ENCODE measurements at regions not wholly inside any gene's neighbourhood (a gene's known extent, or its start where the extent isn't known, plus 50 kb on each side); places are given as distances from the start of the nearest gene placed in this dataset.

DNA sequence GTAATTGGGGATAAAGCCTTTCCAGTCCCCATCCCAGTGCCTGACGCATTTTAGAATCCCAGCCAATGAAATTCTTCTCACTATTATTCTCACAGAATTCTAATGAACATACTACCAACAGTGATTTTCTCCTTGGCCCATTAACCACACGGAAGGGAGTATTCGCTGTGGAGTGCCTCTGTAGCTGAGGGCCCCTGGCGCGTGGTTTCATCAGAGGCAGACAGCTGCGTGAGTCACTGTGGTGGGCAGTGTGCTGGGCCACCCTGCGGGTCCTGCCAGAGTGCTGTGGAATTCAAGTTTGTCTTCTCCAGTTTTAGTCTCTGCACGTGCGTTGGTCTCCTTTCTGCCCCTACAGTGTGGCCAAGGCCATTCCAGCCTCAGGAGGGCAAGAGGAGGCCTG lies 335.4 kb upstream of the FAT1 start:
- Mint-ChIP-seq H3K4me1 (no peaks in the 10 kb centered on the region), H3K4me3 (no peak overlapping the region), H3K27ac (no peak overlapping the region), H3K9me3 (peaks cover 17% of the 10 kb centered on the region), H3K36me3 (ENCODE audit: low read depth) (no peaks in the 10 kb centered on the region), H3K27me3 (no peaks in the 10 kb centered on the region)
- TF ChIP-seq, protein P1, sequence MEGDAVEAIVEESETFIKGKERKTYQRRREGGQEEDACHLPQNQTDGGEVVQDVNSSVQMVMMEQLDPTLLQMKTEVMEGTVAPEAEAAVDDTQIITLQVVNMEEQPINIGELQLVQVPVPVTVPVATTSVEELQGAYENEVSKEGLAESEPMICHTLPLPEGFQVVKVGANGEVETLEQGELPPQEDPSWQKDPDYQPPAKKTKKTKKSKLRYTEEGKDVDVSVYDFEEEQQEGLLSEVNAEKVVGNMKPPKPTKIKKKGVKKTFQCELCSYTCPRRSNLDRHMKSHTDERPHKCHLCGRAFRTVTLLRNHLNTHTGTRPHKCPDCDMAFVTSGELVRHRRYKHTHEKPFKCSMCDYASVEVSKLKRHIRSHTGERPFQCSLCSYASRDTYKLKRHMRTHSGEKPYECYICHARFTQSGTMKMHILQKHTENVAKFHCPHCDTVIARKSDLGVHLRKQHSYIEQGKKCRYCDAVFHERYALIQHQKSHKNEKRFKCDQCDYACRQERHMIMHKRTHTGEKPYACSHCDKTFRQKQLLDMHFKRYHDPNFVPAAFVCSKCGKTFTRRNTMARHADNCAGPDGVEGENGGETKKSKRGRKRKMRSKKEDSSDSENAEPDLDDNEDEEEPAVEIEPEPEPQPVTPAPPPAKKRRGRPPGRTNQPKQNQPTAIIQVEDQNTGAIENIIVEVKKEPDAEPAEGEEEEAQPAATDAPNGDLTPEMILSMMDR (IDR thresholded peaks at IDR 0.05) = no peak
- intact Hi-C loops (cut with micrococcal nuclease) = no loop called here
- ChIA-PET POLR2A (no interaction called here), CTCF (no interaction called here)
- DNase-seq = no peak
- no peak for ATAC-seq (ENCODE audit: low read depth)

- Mint-ChIP-seq H3K9me3 (peaks cover 17% of the 10 kb centered on the region), H3K36me3 (ENCODE audit: low read depth) (no peaks in the 10 kb centered on the region), H3K27ac (no peak overlapping the region), H3K4me1 (no peaks in the 10 kb centered on the region), H3K27me3 (no peaks in the 10 kb centered on the region), H3K4me3 (no peak overlapping the region)
- intact Hi-C loops (cut with micrococcal nuclease) = no loop called here
- POLR2A ChIA-PET = no interaction called here
- CTCF ChIA-PET = no interaction called here
- ATAC-seq (ENCODE audit: low read depth) = no peak
- TF ChIP-seq, protein P1 (IDR thresholded peaks at IDR 0.05) = no peak
- DNase-seq = no peak
Measured at GRCh38 chr4:187059895-187060294, 336.2 kb upstream of the FAT1 start.

DNA sequence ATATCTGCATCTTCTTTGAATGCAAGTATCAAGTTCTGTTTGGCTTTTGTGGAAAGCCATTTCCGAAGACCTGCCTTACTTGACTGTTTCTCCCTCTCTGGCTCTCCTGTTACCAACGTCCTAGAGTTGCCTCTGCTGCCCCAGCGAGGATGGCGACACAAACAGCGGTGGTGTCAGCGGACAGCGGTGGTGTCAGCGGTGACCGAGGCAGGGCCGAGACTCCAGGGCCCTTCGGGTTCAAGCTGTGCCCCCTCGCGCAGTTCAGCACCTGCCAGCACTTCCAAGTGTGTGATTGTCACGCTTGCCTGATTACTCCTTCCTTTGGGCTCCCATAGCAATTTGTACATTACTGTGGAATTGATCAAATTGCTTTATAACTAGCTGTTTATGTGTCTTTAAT lies 336.9 kb upstream of the FAT1 start:
- no peak overlapping the region for H3K4me3 Mint-ChIP-seq
- no peaks in the 10 kb centered on the region for H3K36me3 Mint-ChIP-seq (ENCODE audit: low read depth)
- DNase-seq = no peak
- H3K4me1 Mint-ChIP-seq = no peaks in the 10 kb centered on the region
- CTCF ChIA-PET = no interaction called here
- ATAC-seq (ENCODE audit: low read depth) = no peak
- H3K27ac Mint-ChIP-seq = no peak overlapping the region
- H3K9me3 Mint-ChIP-seq = peaks cover 17% of the 10 kb centered on the region
- H3K27me3 Mint-ChIP-seq = no peaks in the 10 kb centered on the region
- POLR2A ChIA-PET = no interaction called here
- TF ChIP-seq, protein P1 (IDR thresholded peaks at IDR 0.05) = no peak
- intact Hi-C loops (cut with micrococcal nuclease) = no loop called here

DNA sequence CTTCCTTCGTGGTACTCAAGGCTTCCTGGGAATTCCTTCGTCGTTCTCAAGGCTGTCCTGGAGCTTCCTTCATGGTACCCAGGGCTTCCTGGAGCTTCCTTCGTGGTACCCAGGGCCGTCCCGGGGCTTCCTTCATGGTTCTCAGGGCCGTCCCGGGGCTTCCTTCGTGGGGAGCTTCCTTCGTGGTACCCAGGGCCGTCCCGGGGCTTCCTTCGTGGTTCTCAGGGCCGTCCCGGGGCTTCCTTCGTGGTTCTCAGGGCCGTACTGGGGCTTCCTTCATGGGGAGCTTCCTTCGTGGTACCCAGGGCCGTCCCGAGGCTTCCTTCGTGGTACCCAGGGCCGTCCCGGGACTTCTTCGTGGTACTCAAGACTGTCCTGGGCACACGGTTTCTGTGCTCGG lies 339.6 kb upstream of the FAT1 start:
- no peak for ATAC-seq (ENCODE audit: low read depth)
- no peak for DNase-seq
- Mint-ChIP-seq H3K4me1 (no peaks in the 10 kb centered on the region), H3K36me3 (ENCODE audit: low read depth) (no peaks in the 10 kb centered on the region), H3K27ac (no peak overlapping the region), H3K27me3 (no peaks in the 10 kb centered on the region), H3K4me3 (no peak overlapping the region), H3K9me3 (peaks cover 13% of the 10 kb centered on the region)
- TF ChIP-seq, protein P1 (IDR thresholded peaks at IDR 0.05) = no peak
- ChIA-PET CTCF (interaction anchor here (0.7 kb wide), 1 partner anchor 89 kb away, joined by 5 read pairs; no protein-coding TSS in a partner anchor), POLR2A (no interaction called here)
- intact Hi-C loops (cut with micrococcal nuclease) = no loop called here

DNA sequence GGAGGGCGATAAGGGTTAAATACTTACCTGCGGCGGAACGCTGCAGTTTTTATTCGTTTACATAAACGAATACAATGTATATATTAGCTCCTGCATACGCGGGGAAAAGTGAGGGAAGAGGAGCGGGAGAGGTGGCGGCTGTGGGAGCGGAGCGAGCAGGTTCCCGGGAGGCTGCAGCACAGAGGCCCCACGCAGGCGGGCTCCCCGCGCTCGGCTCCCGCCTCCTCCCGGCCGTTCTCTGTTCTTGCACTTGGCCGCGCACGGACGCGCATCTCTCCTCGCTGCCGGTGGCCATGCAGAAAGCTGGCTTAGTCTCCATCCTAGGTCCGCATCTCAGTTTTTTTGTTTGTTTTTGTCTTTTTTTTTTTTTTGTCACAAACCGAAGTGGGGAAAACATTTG lies 340.4 kb upstream of the FAT1 start:
- Mint-ChIP-seq H3K4me1 (no peaks in the 10 kb centered on the region), H3K4me3 (no peak overlapping the region), H3K36me3 (ENCODE audit: low read depth) (no peaks in the 10 kb centered on the region), H3K27me3 (no peaks in the 10 kb centered on the region), H3K27ac (no peak overlapping the region), H3K9me3 (peaks cover 10% of the 10 kb centered on the region)
- CTCF ChIA-PET = no interaction called here
- TF ChIP-seq, protein P1 (IDR thresholded peaks at IDR 0.05) = no peak
- intact Hi-C loops (cut with micrococcal nuclease) = no loop called here
- POLR2A ChIA-PET = no interaction called here
- ATAC-seq (ENCODE audit: low read depth) (no peak), DNase-seq (no peak)
